Neural progenitor cell (in vitro differentiated cells): ENCODE measurements at regions not wholly inside any gene's neighbourhood (a gene's known extent, or its start where the extent isn't known, plus 50 kb on each side); places are given as distances from the start of the nearest gene placed in this dataset.

Source experiments
- DNase-seq: peaks from one replicate; pipeline ENCODE4 v3.0.0-alpha.2; 2016; ENCODE audit warnings: low spot score
- H2AFZ ChIP-seq: fragments of 200-600 bp; sonication (generic); replicated peaks from 2 replicates; pipeline ENCODE4 v1.6.1; 2016; ENCODE audit warnings: antibody characterized with exemption
- H3F3A ChIP-seq: fragments of 200-600 bp; sonication (generic); 2 replicates; pipeline ENCODE4 v1.6.1; 2016; ENCODE audit warnings: antibody characterized with exemption, low read depth
- H3K27ac ChIP-seq: fragments of 200-600 bp; sonication (generic); 2 replicates; pipeline ENCODE4 v1.5.1; 2016; ENCODE audit warnings: mild to moderate bottlenecking
- H3K27me3 ChIP-seq: fragments of 200-600 bp; sonication (generic); 2 replicates; pipeline ENCODE4 v1.6.1; 2016; ENCODE audit warnings: mild to moderate bottlenecking, moderate library complexity
- H3K36me3 ChIP-seq: fragments of 200-600 bp; sonication (generic); 2 replicates; pipeline ENCODE4 v1.5.1; 2016
- H3K4me1 ChIP-seq: fragments of 200-600 bp; sonication (generic); 2 replicates; pipeline ENCODE4 v1.6.1; 2016; ENCODE audit warnings: mixed run types
- H3K4me2 ChIP-seq: fragments of 200-600 bp; sonication (generic); 2 replicates; pipeline ENCODE4 v1.6.1; 2016
- H3K4me3 ChIP-seq: fragments of 200-600 bp; sonication (generic); 2 replicates; pipeline ENCODE4 v1.5.1; 2016
- H3K79me2 ChIP-seq: fragments of 200-600 bp; sonication (generic); 2 replicates; pipeline ENCODE4 v1.6.1; 2016; ENCODE audit warnings: low read depth
- H3K9ac ChIP-seq: fragments of 200-600 bp; sonication (generic); 2 replicates; pipeline ENCODE4 v1.6.1; 2016
- H3K9me3 ChIP-seq: fragments of 200-600 bp; sonication (generic); 2 replicates; pipeline ENCODE4 v1.5.1; 2016; ENCODE audit warnings: low read depth
- H4K20me1 ChIP-seq: fragments of 200-600 bp; sonication (generic); 2 replicates; pipeline ENCODE4 v1.6.1; 2016; ENCODE audit warnings: low read depth
- H3K27ac Mint-ChIP-seq: 3 replicates; pipeline ENCODE4 v1.8.0; 2021; ENCODE audit warnings: mixed read lengths
- H3K27me3 Mint-ChIP-seq: 2 replicates; pipeline ENCODE4 v1.8.0; 2022; ENCODE audit warnings: low read depth, mild to moderate bottlenecking, inconsistent platforms, moderate library complexity, mixed read lengths; ENCODE audit not compliant: insufficient read depth
- H3K36me3 Mint-ChIP-seq: 3 replicates; pipeline ENCODE4 v1.8.0; 2021; ENCODE audit warnings: mixed read lengths
- H3K4me1 Mint-ChIP-seq: 3 replicates; pipeline ENCODE4 v1.8.0; 2021; ENCODE audit warnings: mixed read lengths
- H3K4me3 Mint-ChIP-seq: 3 replicates; pipeline ENCODE4 v1.8.0; 2021; ENCODE audit warnings: mild to moderate bottlenecking, moderate library complexity, mixed read lengths
- H3K9me3 Mint-ChIP-seq: 3 replicates; pipeline ENCODE4 v1.8.0; 2020; ENCODE audit warnings: mixed read lengths
- CTCF ChIP-seq: fragments of 200-600 bp; sonication (generic); IDR thresholded peaks from 2 replicates; pipeline ENCODE4 v1.5.1; 2017; ENCODE audit warnings: antibody characterized with exemption, mild to moderate bottlenecking
- EZH2 ChIP-seq: fragments of 200-600 bp; sonication (generic); IDR thresholded peaks from 2 replicates; pipeline ENCODE4 v1.6.1; 2017; ENCODE audit warnings: antibody characterized with exemption, mild to moderate bottlenecking, moderate library complexity
- EZH2phosphoT487 ChIP-seq: fragments of 200-600 bp; sonication (generic); IDR thresholded peaks from 2 replicates; pipeline ENCODE4 v1.6.1; 2017; ENCODE audit warnings: antibody characterized with exemption

GRCh38 chr19:31515931-31516330, 166.7 kb upstream of the TSHZ3 start:
- Histone ChIP-seq H3K27me3 (no peaks in the 10 kb centered on the region), H3K79me2 (no peaks in the 10 kb centered on the region), H2AFZ (no peak overlapping the region), H4K20me1 (no peaks in the 10 kb centered on the region), H3K4me2 (no peak overlapping the region), H3K4me1 (no peaks in the 10 kb centered on the region), H3K4me3 (no peak overlapping the region), H3F3A (no peaks in the 10 kb centered on the region), H3K9me3 (no peaks in the 10 kb centered on the region), H3K9ac (no peak overlapping the region), H3K27ac (no peak overlapping the region), H3K36me3 (no peaks in the 10 kb centered on the region)
- Mint-ChIP-seq H3K36me3 (no peaks in the 10 kb centered on the region), H3K4me1 (no peaks in the 10 kb centered on the region), H3K27ac (no peak overlapping the region), H3K4me3 (no peak overlapping the region), H3K9me3 (no peaks in the 10 kb centered on the region), H3K27me3 (peaks cover 2% of the 10 kb centered on the region)
- no peak for DNase-seq
- TF ChIP-seq EZH2: no peak
- TF ChIP-seq CTCF: no peak
- no peak for TF ChIP-seq EZH2phosphoT487

DNA sequence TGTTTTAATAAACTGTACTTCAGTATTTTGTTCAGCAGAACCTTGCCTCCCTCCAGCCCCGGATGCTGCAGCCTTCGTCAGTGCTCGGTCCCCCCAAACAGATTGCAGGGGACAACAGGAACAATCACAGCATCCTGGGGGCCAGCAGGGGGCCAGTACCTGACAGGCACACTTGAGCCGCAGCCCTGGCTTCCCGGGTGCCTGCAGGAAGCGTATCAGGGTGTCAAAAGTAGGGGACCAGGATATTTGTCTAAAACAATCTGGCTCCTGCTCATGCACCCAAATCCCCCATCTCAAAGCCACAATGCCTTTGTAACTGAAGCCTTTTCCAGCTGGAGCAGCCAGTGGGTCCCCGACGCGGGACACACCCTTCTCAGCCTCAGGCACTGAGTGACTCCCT, 167.5 kb upstream of the TSHZ3 start:
- no peak for DNase-seq
- Mint-ChIP-seq H3K27me3 (peaks cover 2% of the 10 kb centered on the region), H3K4me3 (no peak overlapping the region), H3K4me1 (no peaks in the 10 kb centered on the region), H3K36me3 (no peaks in the 10 kb centered on the region), H3K9me3 (no peaks in the 10 kb centered on the region), H3K27ac (no peak overlapping the region)
- no peaks in the 10 kb centered on the region for H3K4me1 ChIP-seq
- H3K79me2 ChIP-seq: no peaks in the 10 kb centered on the region
- no peak overlapping the region for H3K9ac ChIP-seq
- no peak overlapping the region for H3K27ac ChIP-seq
- no peak overlapping the region for H3K4me2 ChIP-seq
- H3K4me3 ChIP-seq: no peak overlapping the region
- no peaks in the 10 kb centered on the region for H3K9me3 ChIP-seq
- no peaks in the 10 kb centered on the region for H4K20me1 ChIP-seq
- H2AFZ ChIP-seq: no peak overlapping the region
- H3K27me3 ChIP-seq: no peaks in the 10 kb centered on the region
- H3K36me3 ChIP-seq: no peaks in the 10 kb centered on the region
- no peaks in the 10 kb centered on the region for H3F3A ChIP-seq
- TF ChIP-seq EZH2: no peak
- no peak for TF ChIP-seq EZH2phosphoT487
- no peak for TF ChIP-seq CTCF

GRCh38 chr19:31517224-31518180, 168.3 kb upstream of the TSHZ3 start:
- Histone ChIP-seq H3K79me2 (no peaks in the 10 kb centered on the region), H3K4me1 (no peaks in the 10 kb centered on the region), H3K4me2 (no peak overlapping the region), H3K27me3 (no peaks in the 10 kb centered on the region), H3K36me3 (no peaks in the 10 kb centered on the region), H3K27ac (no peak overlapping the region), H3K9me3 (no peaks in the 10 kb centered on the region), H3K9ac (no peak overlapping the region), H2AFZ (no peak overlapping the region), H4K20me1 (no peaks in the 10 kb centered on the region), H3K4me3 (no peak overlapping the region), H3F3A (no peaks in the 10 kb centered on the region)
- Mint-ChIP-seq H3K27ac (no peak overlapping the region), H3K27me3 (peaks cover 2% of the 10 kb centered on the region), H3K4me1 (no peaks in the 10 kb centered on the region), H3K9me3 (no peaks in the 10 kb centered on the region), H3K4me3 (no peak overlapping the region), H3K36me3 (no peaks in the 10 kb centered on the region)
- DNase-seq: no peak
- TF ChIP-seq EZH2phosphoT487 (no peak), EZH2 (no peak), CTCF (no peak)
